Activated CD8-positive, alpha-beta T cell treated with anti-CD3 and anti-CD28 coated beads for 36 hours (primary cell): ENCODE measurements at regions not wholly inside any gene's neighbourhood (a gene's known extent, or its start where the extent isn't known, plus 50 kb on each side); places are given as distances from the start of the nearest gene placed in this dataset.

Experiments
- ATAC-seq: fragments of 200-7000 bp; cut with Tn5 transposase; one replicate; pipeline ENCODE4 v1.10.0; 2021; ENCODE audit warnings: mild to moderate bottlenecking, moderate library complexity
- CTCF ChIA-PET: fragments of 350-600 bp; sonication (Branson Sonifier 250); formaldehyde crosslinking; loops from one replicate; lab custom pipeline; 2021; ENCODE audit warnings: antibody characterized with exemption; lab: Charles Lee
- POLR2A ChIA-PET: fragments of 350-600 bp; sonication (Branson Sonifier 250); formaldehyde crosslinking; loops from one replicate; lab custom pipeline; 2021; ENCODE audit warnings: antibody characterized with exemption; lab: Charles Lee
- DNase-seq: peaks from one replicate; pipeline ENCODE4 v3.0.0-alpha.2; 2020
- H3K27ac Mint-ChIP-seq: one replicate; pipeline ENCODE4 v1.8.0; 2021; ENCODE audit warnings: mild to moderate bottlenecking, mixed read lengths
- H3K27me3 Mint-ChIP-seq: one replicate; pipeline ENCODE4 v1.8.0; 2021; ENCODE audit warnings: mixed read lengths
- H3K36me3 Mint-ChIP-seq: one replicate; pipeline ENCODE4 v1.8.0; 2021; ENCODE audit warnings: low read depth, mixed read lengths
- H3K4me1 Mint-ChIP-seq: one replicate; pipeline ENCODE4 v1.8.0; 2021; ENCODE audit warnings: low read depth, mixed read lengths
- H3K4me3 Mint-ChIP-seq: one replicate; pipeline ENCODE4 v1.8.0; 2021; ENCODE audit warnings: mild to moderate bottlenecking, moderate library complexity, mixed read lengths
- H3K9me3 Mint-ChIP-seq: one replicate; pipeline ENCODE4 v1.8.0; 2021; ENCODE audit warnings: mixed read lengths
- CTCF ChIP-seq: fragments of 200-600 bp; IDR thresholded peaks from one replicate; pipeline ENCODE4 v1.8.0; 2022; ENCODE audit warnings: antibody characterized with exemption, mild to moderate bottlenecking
- intact Hi-C: fragments of 100-400 bp; cut with micrococcal nuclease; formaldehyde crosslinking; loops from one replicate; pipeline ENCODE4 v1.10.0; 2022

- H3K9me3 Mint-ChIP-seq = no peaks in the 10 kb centered on the region
- no peak overlapping the region for H3K27ac Mint-ChIP-seq
- H3K4me3 Mint-ChIP-seq = no peak overlapping the region
- no peaks in the 10 kb centered on the region for H3K4me1 Mint-ChIP-seq
- intact Hi-C loops = no loop called here
- no peak for TF ChIP-seq CTCF
- DNase-seq (no peak), ATAC-seq (no peak)
- no peaks in the 10 kb centered on the region for H3K36me3 Mint-ChIP-seq
- POLR2A ChIA-PET = no interaction called here
- no peaks in the 10 kb centered on the region for H3K27me3 Mint-ChIP-seq
- CTCF ChIA-PET = interaction anchor here (0.8 to 5.1 kb wide), 4 partner anchors 9 to 76 kb away, joined by 4 to 34 read pairs (median 5); no protein-coding TSS in a partner anchor
These were observed 51.1 kb upstream of the CRY1 start for GRCh38 chr12:107144441-107144840.

GRCh38 chr12:107144990-107145389 is 51.6 kb upstream of the CRY1 start:
- Mint-ChIP-seq H3K4me3 (no peak overlapping the region), H3K9me3 (no peaks in the 10 kb centered on the region), H3K36me3 (no peaks in the 10 kb centered on the region), H3K4me1 (no peaks in the 10 kb centered on the region), H3K27ac (no peak overlapping the region), H3K27me3 (no peaks in the 10 kb centered on the region)
- intact Hi-C loops = no loop called here
- no peak for TF ChIP-seq CTCF
- ChIA-PET CTCF (interaction anchor here (0.8 to 5.1 kb wide), 3 partner anchors 9 to 75 kb away, joined by 4 to 34 read pairs (median 5); no protein-coding TSS in a partner anchor), POLR2A (no interaction called here)
- no peak for DNase-seq
- no peak for ATAC-seq

GRCh38 chr12:107145397-107145796 is 52.0 kb upstream of the CRY1 start:
- DNase-seq (no peak), ATAC-seq (no peak)
- ChIA-PET POLR2A (no interaction called here), CTCF (interaction anchor here (1.0 to 5.1 kb wide), 2 partner anchors 10 to 14 kb away, joined by 5 to 34 read pairs; no protein-coding TSS in a partner anchor)
- no peaks in the 10 kb centered on the region for H3K36me3 Mint-ChIP-seq
- intact Hi-C loops = no loop called here
- no peaks in the 10 kb centered on the region for H3K4me1 Mint-ChIP-seq
- no peaks in the 10 kb centered on the region for H3K27me3 Mint-ChIP-seq
- TF ChIP-seq CTCF = no peak
- no peaks in the 10 kb centered on the region for H3K9me3 Mint-ChIP-seq
- no peak overlapping the region for H3K4me3 Mint-ChIP-seq
- no peak overlapping the region for H3K27ac Mint-ChIP-seq

- H3K27me3 Mint-ChIP-seq = no peaks in the 10 kb centered on the region
- H3K27ac Mint-ChIP-seq = no peak overlapping the region
- TF ChIP-seq CTCF = no peak
- ATAC-seq = no peak
- no peak for DNase-seq
- intact Hi-C loops = no loop called here
- H3K36me3 Mint-ChIP-seq = no peaks in the 10 kb centered on the region
- no peak overlapping the region for H3K4me3 Mint-ChIP-seq
- ChIA-PET POLR2A (no interaction called here), CTCF (no interaction called here)
- no peaks in the 10 kb centered on the region for H3K4me1 Mint-ChIP-seq
- H3K9me3 Mint-ChIP-seq = no peaks in the 10 kb centered on the region
These were observed 54.8 kb upstream of the CRY1 start for GRCh38 chr12:107148107-107148506.

- Mint-ChIP-seq H3K27ac (no peak overlapping the region), H3K36me3 (no peaks in the 10 kb centered on the region), H3K27me3 (peaks cover 9% of the 10 kb centered on the region), H3K9me3 (peaks cover 3% of the 10 kb centered on the region), H3K4me1 (no peaks in the 10 kb centered on the region), H3K4me3 (no peak overlapping the region)
- ChIA-PET POLR2A (no interaction called here), CTCF (interaction anchor here (1.7 to 3.4 kb wide), 2 partner anchors 18 to 20 kb away, joined by 3 to 18 read pairs; no protein-coding TSS in a partner anchor)
- intact Hi-C loops = no loop called here
- no peak for TF ChIP-seq CTCF
- no peak for DNase-seq
- no peak for ATAC-seq
These were observed 59.0 kb upstream of the CRY1 start for GRCh38 chr12:107152315-107152714.
